ENCODE measurements at regions not wholly inside any gene's neighbourhood (a gene's known extent, or its start where the extent isn't known, plus 50 kb on each side); places are given as distances from the start of the nearest gene placed in this dataset.

DNA sequence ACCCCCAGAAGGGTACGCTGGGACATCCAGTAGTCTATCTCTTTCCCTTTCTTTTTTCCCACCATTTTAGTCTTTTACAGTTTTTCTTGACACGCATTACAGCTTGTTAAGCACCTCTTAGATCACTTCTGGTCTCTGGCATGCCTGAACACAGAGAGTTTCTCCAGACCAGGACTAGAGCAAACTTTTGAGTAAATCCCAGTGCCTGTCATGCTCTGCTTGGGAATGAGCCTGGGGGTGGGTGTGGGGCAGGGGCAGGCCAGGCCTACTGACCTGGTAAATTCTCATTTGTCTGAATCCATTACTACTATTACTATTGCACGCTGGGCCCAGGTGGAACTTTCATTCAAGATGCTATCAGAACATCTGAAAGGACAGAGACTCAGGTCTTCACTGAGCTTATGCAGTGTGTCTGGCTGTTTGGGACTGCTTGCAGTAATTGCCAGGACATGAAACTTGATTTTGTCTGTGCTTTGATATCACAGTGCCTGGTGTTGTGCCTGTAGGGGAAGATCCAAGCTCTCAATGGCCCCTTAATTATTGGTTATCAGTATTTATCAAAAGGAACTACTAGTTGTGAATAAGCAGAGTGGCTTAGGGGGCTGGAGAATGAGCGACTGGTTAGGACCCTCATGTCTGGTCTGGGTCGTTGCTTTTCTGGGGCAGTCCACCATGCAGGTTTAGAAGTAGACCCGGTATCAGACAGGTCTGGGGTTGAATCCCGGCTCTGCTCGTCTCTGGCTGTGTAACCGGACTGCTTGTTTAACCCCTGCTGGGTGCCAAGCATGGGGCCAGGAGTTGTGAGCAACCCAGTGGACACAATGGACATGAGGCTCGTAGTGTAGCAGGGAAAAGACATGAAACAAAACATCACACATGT lies 196.1 kb upstream of the TLE3 start:
- TF ChIP-seq, protein P1, sequence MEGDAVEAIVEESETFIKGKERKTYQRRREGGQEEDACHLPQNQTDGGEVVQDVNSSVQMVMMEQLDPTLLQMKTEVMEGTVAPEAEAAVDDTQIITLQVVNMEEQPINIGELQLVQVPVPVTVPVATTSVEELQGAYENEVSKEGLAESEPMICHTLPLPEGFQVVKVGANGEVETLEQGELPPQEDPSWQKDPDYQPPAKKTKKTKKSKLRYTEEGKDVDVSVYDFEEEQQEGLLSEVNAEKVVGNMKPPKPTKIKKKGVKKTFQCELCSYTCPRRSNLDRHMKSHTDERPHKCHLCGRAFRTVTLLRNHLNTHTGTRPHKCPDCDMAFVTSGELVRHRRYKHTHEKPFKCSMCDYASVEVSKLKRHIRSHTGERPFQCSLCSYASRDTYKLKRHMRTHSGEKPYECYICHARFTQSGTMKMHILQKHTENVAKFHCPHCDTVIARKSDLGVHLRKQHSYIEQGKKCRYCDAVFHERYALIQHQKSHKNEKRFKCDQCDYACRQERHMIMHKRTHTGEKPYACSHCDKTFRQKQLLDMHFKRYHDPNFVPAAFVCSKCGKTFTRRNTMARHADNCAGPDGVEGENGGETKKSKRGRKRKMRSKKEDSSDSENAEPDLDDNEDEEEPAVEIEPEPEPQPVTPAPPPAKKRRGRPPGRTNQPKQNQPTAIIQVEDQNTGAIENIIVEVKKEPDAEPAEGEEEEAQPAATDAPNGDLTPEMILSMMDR (IDR thresholded peaks at IDR 0.05): no peak
- H3K36me3 ChIP-seq: no peaks in the 10 kb centered on the region
- FAIRE-seq (no peak), DNase-seq (no peak), ATAC-seq (no peak)
- no peak overlapping the region for H3K27ac ChIP-seq
- H3K4me3 ChIP-seq: no peak overlapping the region
- H3K9me3 ChIP-seq: no peaks in the 10 kb centered on the region
- intact Hi-C loops (cut with DNase I): no loop called here
- H3K4me1 ChIP-seq: no peaks in the 10 kb centered on the region
- no peaks in the 10 kb centered on the region for H3K27me3 ChIP-seq
- WGBS, 2 donors: 88 to 89% methylated on average over 10 of the region's 10 CpGs

DNA sequence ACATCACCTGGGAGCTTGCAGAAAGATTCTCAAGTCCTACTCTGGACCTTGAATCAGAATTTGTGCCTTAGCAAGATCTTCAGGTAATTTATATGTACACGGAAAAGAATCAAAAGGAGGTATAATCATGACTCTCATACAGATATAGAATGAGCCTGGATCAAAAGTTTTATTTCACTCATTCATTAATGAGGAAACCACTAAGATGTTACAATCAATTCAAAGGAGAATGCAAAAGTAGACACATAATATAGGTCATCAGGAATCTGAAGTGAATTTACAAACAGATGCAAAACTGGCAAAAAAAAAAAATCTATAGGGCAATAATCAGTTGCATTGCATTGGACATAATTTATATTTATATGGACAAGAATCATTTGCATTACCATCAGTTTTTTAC lies 195.4 kb upstream of the TLE3 start:
- Histone ChIP-seq H3K27me3 (no peaks in the 10 kb centered on the region), H3K36me3 (no peaks in the 10 kb centered on the region), H3K4me1 (no peaks in the 10 kb centered on the region), H3K9me3 (no peaks in the 10 kb centered on the region), H3K27ac (no peak overlapping the region), H3K4me3 (no peak overlapping the region)
- ATAC-seq: no peak
- intact Hi-C loops (cut with DNase I): no loop called here
- 87 to 91% methylated on average over 1 of the region's 1 CpG for WGBS, 2 donors
- TF ChIP-seq, protein P1 (IDR thresholded peaks at IDR 0.05): no peak
- no peak for DNase-seq
- no peak for FAIRE-seq

DNA sequence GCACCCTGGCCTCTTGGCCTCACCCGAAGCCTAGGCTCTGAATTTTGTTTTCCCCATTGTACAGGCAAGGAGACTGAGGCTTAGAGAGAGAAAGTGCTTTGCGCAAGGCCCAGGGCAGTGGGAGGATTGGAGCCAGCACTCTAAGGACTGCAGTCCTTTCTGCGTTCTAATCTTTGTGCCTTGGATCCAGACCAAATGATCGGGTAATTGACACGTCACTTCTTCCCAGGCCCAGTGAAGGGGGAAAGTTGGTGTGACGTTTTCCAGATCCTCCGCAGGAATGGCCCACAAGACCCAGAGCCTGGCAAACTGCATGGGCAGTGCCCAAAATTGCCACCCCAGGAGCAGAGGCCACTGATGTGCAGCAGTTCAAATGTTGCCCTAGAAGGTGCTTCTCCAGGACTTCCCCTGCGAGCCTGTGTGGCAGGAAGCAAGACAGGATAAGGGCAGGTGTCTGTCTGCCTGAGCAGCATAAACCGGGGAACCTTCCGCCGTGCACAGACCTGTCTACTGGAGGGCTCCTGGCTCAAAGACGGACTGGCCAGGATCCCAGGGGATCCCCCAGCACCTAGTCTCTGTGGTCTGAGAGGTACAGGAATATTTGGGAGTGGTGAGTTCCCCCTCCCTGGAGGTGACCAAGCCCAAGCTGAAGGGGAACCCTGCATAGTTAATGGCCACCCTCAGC lies 194.5 kb upstream of the TLE3 start:
- ATAC-seq (no peak), FAIRE-seq (no peak), DNase-seq (no peak)
- H3K4me1 ChIP-seq: no peaks in the 10 kb centered on the region
- intact Hi-C loops (cut with DNase I): no loop called here
- H3K9me3 ChIP-seq: no peaks in the 10 kb centered on the region
- WGBS, 2 donors: 73 to 74% methylated on average over 12 of the region's 12 CpGs
- no peak overlapping the region for H3K27ac ChIP-seq
- TF ChIP-seq, protein P1 (IDR thresholded peaks at IDR 0.05): no peak
- no peak overlapping the region for H3K4me3 ChIP-seq
- H3K27me3 ChIP-seq: no peaks in the 10 kb centered on the region
- no peaks in the 10 kb centered on the region for H3K36me3 ChIP-seq

DNA sequence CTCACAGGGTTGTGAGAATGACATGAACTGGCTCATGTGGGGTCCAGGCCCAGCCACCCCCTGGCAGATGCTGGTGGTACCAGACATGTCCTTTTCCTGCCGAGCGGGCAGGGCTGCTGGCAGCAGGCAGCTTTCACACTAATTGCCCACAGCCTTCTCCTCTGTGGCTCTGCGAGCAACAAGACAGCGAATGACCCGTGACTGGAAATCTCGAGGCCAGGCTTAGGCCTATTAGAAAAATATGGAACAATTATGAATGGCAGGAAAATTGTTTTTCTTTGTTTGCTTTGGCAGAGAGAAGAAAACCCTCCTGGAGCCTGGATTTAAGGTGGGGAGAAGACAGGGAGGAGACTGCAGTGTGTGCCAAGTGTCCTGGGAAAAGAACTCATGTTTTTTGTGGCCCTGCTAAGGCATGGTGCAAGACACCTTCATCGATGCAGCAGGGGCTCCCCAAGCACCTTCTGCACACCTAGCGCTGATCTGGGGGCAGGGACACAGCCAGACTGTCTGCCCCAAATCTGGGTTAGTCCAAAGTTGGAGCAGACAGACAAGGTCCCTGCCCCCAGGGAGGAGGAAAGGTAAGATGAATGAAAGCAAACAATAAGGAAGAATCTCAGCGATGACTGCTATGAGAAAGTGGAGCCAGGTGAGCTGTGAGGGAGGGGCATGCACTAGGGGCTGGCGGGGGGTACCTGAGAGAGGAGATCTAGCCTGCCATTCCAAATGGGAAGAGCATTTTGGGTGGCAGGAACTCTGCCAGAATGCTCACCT lies 193.8 kb upstream of the TLE3 start:
- Histone ChIP-seq H3K9me3 (no peaks in the 10 kb centered on the region), H3K4me1 (no peaks in the 10 kb centered on the region), H3K27me3 (no peaks in the 10 kb centered on the region), H3K4me3 (no peak overlapping the region), H3K27ac (no peak overlapping the region), H3K36me3 (no peaks in the 10 kb centered on the region)
- WGBS, 2 donors: 59 to 75% methylated on average over 10 of the region's 10 CpGs
- DNase-seq (no peak), ATAC-seq (no peak), FAIRE-seq (no peak)
- TF ChIP-seq, protein P1 (IDR thresholded peaks at IDR 0.05): no peak
- intact Hi-C loops (cut with DNase I): no loop called here
